Astrocyte (in vitro differentiated cells and primary cell): ENCODE measurements at regions not wholly inside any gene's neighbourhood (a gene's known extent, or its start where the extent isn't known, plus 50 kb on each side); places are given as distances from the start of the nearest gene placed in this dataset.

Source experiments
- CTCF ChIP-seq: IDR thresholded peaks from 2 replicates; pipeline ENCODE4 v1.5.1; 2011; ENCODE audit warnings: low read depth, mild to moderate bottlenecking, inconsistent platforms, low read length, moderate library complexity; ENCODE audit not compliant: insufficient read depth
- EZH2 ChIP-seq: IDR thresholded peaks from 2 replicates; pipeline ENCODE4 v1.6.1; 2012; ENCODE audit warnings: mild to moderate bottlenecking, low read length, inconsistent platforms; ENCODE audit not compliant: insufficient read depth

GRCh38 chr9:32253731-32254130 is 130.7 kb upstream of the ACO1 start:
- TF ChIP-seq CTCF (no peak), EZH2 (no peak)
